Right lobe of liver (tissue), 4 donors: ENCODE measurements at regions not wholly inside any gene's neighbourhood (a gene's known extent, or its start where the extent isn't known, plus 50 kb on each side); places are given as distances from the start of the nearest gene placed in this dataset.

ENCODE experiments used
- POLR2A ChIP-seq: fragments of 450-650 bp; IDR thresholded peaks from one replicate; pipeline ENCODE4 v1.6.1; 2017; ENCODE audit warnings: antibody characterized with exemption, mild to moderate bottlenecking
- TF ChIP-seq, protein P1 (sequence below), 4 donors: fragments of 200-600 bp in 3 of 4; fragments of 450-650 bp in 1 of 4; IDR thresholded peaks; one replicate each; pipeline versions ENCODE4 v1.5.1 to v1.8.0; 2016 to 2022; ENCODE audit warnings: antibody characterized with exemption in 4 of 4, mild to moderate bottlenecking in 2 of 4
- donor health status: DM: no; HTN: no; CAD: no.
- donor health status: DM: no; HTN: no; CAD: no.
- donor health status: DM: no; HTN: yes; CAD: no.

- TF ChIP-seq, protein P1, sequence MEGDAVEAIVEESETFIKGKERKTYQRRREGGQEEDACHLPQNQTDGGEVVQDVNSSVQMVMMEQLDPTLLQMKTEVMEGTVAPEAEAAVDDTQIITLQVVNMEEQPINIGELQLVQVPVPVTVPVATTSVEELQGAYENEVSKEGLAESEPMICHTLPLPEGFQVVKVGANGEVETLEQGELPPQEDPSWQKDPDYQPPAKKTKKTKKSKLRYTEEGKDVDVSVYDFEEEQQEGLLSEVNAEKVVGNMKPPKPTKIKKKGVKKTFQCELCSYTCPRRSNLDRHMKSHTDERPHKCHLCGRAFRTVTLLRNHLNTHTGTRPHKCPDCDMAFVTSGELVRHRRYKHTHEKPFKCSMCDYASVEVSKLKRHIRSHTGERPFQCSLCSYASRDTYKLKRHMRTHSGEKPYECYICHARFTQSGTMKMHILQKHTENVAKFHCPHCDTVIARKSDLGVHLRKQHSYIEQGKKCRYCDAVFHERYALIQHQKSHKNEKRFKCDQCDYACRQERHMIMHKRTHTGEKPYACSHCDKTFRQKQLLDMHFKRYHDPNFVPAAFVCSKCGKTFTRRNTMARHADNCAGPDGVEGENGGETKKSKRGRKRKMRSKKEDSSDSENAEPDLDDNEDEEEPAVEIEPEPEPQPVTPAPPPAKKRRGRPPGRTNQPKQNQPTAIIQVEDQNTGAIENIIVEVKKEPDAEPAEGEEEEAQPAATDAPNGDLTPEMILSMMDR (IDR thresholded peaks at IDR 0.05): no peak
- no peak for TF ChIP-seq POLR2A
These were observed 106.1 kb downstream of the RIN2 start for GRCh38 chr20:19864130-19864529.
